Activated CD4-positive, alpha-beta memory T cell treated with anti-CD3 and anti-CD28 coated beads for 36 hours (primary cell): ENCODE measurements at regions not wholly inside any gene's neighbourhood (a gene's known extent, or its start where the extent isn't known, plus 50 kb on each side); places are given as distances from the start of the nearest gene placed in this dataset.

Source experiments
- CTCF ChIA-PET: fragments of 350-600 bp; sonication (Branson Sonifier 250); formaldehyde crosslinking; loops from one replicate; lab custom pipeline; 2021; ENCODE audit warnings: antibody characterized with exemption, inconsistent platforms; lab: Charles Lee
- POLR2A ChIA-PET: fragments of 350-600 bp; sonication (Branson Sonifier 250); formaldehyde crosslinking; loops from one replicate; lab custom pipeline; 2021; ENCODE audit warnings: antibody characterized with exemption; lab: Charles Lee
- DNase-seq: peaks from one replicate; pipeline ENCODE4 v3.0.0-alpha.2; 2020
- H3K27ac Mint-ChIP-seq: one replicate; pipeline ENCODE4 v1.8.0; 2021; ENCODE audit warnings: mixed read lengths
- H3K27me3 Mint-ChIP-seq: one replicate; pipeline ENCODE4 v1.8.0; 2021; ENCODE audit warnings: mixed read lengths
- H3K36me3 Mint-ChIP-seq: one replicate; pipeline ENCODE4 v1.8.0; 2021; ENCODE audit warnings: mixed read lengths
- H3K4me1 Mint-ChIP-seq: one replicate; pipeline ENCODE4 v1.8.0; 2021; ENCODE audit warnings: low read depth, mixed read lengths
- H3K4me3 Mint-ChIP-seq: one replicate; pipeline ENCODE4 v1.8.0; 2021; ENCODE audit warnings: mild to moderate bottlenecking, mixed read lengths
- H3K9me3 Mint-ChIP-seq: one replicate; pipeline ENCODE4 v1.8.0; 2021; ENCODE audit warnings: mixed read lengths
- intact Hi-C: fragments of 100-400 bp; cut with micrococcal nuclease; formaldehyde crosslinking; loops from one replicate; pipeline ENCODE4 v1.15.1; 2023

DNA sequence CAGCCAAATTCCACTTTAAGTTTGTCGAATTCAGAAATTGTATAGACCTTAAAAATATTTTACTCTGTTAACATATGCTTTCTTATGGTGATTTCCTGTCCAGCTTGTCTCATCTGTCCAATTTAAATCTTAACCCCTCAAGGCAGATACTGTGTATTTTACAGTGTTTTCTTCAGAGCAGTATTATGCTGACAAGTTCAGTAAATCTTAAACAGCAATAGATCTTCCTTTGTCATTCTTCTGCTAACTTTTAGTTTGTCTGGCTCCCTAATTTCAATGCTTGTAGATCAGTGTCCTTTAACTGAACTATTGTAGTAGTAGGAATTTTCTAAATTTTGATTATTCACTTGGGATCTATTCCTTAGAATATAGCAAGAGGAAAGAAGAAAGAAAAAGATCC is 52.8 kb upstream of the MEIS1 start:
- Mint-ChIP-seq H3K36me3 (no peaks in the 10 kb centered on the region), H3K9me3 (no peaks in the 10 kb centered on the region), H3K27me3 (no peaks in the 10 kb centered on the region), H3K4me3 (no peak overlapping the region), H3K4me1 (no peaks in the 10 kb centered on the region), H3K27ac (no peak overlapping the region)
- POLR2A ChIA-PET: no interaction called here
- intact Hi-C loops: no loop called here
- CTCF ChIA-PET: no interaction called here
- DNase-seq: no peak

DNA sequence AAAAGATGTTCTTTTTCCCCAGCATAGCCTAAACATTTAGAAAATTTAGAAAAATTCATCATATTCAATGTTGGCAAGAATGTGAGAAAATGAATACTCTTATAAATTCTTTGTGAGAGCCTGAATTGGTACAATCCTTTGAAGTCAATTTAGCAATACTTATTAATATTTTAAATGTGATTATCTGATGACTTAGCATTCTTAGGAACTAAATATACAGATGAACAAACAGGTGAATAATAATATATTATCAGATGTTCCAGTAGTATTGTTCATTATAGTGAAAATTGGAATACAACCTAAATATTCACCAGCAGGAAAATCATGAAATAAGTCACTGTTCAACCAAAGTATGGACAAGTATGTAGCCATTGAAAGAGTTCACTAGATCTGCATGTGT is 55.5 kb upstream of the MEIS1 start:
- ChIA-PET POLR2A (no interaction called here), CTCF (no interaction called here)
- Mint-ChIP-seq H3K27me3 (no peaks in the 10 kb centered on the region), H3K36me3 (no peaks in the 10 kb centered on the region), H3K27ac (no peak overlapping the region), H3K4me3 (no peak overlapping the region), H3K9me3 (no peaks in the 10 kb centered on the region), H3K4me1 (no peaks in the 10 kb centered on the region)
- intact Hi-C loops: no loop called here
- DNase-seq: no peak

DNA sequence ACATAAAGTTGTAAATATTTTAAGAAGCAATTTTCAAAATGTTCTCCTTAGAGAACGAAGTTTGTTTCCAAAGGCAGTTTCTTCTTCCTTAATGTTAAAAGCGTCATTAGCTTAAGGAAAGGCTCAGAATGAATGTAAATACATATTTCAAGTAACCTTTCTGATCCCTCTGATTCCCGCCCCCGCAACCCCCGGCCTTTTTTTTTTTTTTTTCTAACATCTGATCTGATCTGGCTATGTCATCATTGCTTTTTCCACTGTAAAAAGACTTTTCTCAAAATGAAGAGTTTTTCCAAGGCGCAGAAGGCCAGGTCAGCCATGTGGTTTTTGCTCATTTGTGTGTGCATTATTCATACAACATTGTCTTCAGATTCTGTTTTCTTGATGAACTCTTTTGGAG is 57.1 kb upstream of the MEIS1 start:
- intact Hi-C loops: no loop called here
- CTCF ChIA-PET: interaction anchor here (0.7 kb wide), 1 partner anchor 60 kb away, joined by 3 read pairs; no protein-coding TSS in a partner anchor
- DNase-seq: no peak

DNA sequence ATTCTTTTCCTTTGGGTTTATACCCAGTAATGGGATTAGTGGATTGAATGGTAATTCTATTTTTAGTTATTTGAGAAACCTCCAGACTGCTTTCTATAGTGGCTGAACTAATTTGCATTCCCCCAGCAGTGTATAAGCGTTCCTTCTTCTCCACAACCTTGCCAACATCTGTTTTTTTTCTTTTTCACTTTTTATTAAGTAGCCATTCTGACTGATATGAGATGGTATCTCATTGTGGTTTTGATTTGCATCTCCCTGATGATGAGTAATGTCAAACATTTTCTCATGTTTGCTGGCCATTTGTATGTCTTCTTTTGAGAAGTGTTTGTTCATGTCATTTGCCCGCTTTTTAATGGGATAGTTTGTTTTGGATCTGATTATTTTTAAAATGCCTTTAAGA is 64.1 kb upstream of the MEIS1 start:
- CTCF ChIA-PET: no interaction called here
- Mint-ChIP-seq H3K4me3 (no peak overlapping the region), H3K27ac (no peak overlapping the region), H3K9me3 (no peaks in the 10 kb centered on the region), H3K36me3 (no peaks in the 10 kb centered on the region), H3K27me3 (no peaks in the 10 kb centered on the region), H3K4me1 (no peaks in the 10 kb centered on the region)
- POLR2A ChIA-PET: no interaction called here
- intact Hi-C loops: no loop called here
- no peak for DNase-seq

More for the DNA sequence above, 57.1 kb upstream of the MEIS1 start:
- no peak overlapping the region for H3K4me3 Mint-ChIP-seq
- H3K36me3 Mint-ChIP-seq: no peaks in the 10 kb centered on the region
- H3K27me3 Mint-ChIP-seq: no peaks in the 10 kb centered on the region
- H3K9me3 Mint-ChIP-seq: no peaks in the 10 kb centered on the region
- H3K4me1 Mint-ChIP-seq: no peaks in the 10 kb centered on the region
- POLR2A ChIA-PET: no interaction called here
- no peak overlapping the region for H3K27ac Mint-ChIP-seq

DNA sequence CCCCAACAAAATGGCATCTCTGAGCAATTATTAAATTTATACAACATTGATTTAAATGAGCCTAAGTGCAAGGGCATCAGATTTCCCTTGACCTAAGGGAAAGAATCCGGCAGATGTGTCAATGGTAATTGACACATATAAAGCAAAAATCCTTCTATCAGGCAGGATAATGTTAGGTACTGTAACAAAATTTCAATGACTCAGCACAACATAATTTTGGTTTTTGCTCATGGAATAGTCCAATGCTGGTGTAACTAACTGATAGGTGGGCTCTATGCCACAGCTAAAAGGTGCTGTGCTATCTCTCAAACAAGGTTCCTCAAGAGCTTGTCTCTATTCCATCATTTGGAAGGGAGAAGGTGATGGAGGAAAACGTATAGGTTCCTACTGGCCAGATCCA is 68.3 kb upstream of the MEIS1 start:
- intact Hi-C loops: no loop called here
- POLR2A ChIA-PET: no interaction called here
- CTCF ChIA-PET: no interaction called here
- no peak overlapping the region for H3K4me3 Mint-ChIP-seq
- H3K36me3 Mint-ChIP-seq: no peaks in the 10 kb centered on the region
- no peaks in the 10 kb centered on the region for H3K4me1 Mint-ChIP-seq
- H3K27ac Mint-ChIP-seq: no peak overlapping the region
- H3K27me3 Mint-ChIP-seq: no peaks in the 10 kb centered on the region
- DNase-seq: no peak
- H3K9me3 Mint-ChIP-seq: no peaks in the 10 kb centered on the region

DNA sequence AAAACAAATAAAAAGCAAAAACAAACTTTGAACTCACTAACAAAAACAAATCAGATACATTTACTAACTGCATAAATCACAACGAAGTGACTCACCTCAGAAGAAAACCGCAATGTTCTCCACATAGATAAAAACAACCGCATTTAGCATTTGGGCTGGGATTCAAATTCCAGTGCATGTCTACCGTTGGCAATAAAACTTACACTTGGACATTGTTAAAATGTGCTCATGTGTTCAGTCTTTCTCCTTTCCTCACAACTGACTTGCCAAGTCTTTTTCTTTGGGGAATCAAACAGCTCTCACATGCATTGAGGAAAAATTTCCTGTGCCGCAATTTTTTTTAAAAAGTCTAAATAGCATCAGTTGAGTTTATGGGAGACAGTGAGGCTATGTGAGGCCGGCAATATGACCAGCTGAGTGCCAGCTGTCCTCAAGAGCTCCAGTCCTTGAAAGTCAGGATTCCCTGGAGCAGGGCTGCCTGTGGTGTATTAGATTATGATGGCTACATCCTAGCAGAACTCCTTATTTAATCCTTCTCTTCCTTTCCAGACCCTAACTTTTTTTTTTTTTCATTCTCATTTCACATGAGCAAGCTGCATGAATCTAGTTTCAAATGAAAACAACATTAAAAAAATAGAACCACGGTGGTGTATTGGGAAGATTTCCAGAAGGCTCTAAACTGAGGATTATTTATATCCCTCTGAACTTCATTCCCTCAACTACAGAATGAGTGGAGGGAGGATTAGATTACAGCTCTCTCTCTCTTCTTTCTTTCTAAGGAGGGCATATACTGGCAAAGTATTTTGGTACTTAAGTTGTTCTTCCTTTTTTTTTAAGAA is 70.2 kb upstream of the MEIS1 start:
- POLR2A ChIA-PET: no interaction called here
- Mint-ChIP-seq H3K4me1 (no peaks in the 10 kb centered on the region), H3K36me3 (no peaks in the 10 kb centered on the region), H3K9me3 (no peaks in the 10 kb centered on the region), H3K27ac (no peak overlapping the region), H3K27me3 (no peaks in the 10 kb centered on the region), H3K4me3 (no peak overlapping the region)
- intact Hi-C loops: no loop called here
- DNase-seq: no peak
- CTCF ChIA-PET: no interaction called here

DNA sequence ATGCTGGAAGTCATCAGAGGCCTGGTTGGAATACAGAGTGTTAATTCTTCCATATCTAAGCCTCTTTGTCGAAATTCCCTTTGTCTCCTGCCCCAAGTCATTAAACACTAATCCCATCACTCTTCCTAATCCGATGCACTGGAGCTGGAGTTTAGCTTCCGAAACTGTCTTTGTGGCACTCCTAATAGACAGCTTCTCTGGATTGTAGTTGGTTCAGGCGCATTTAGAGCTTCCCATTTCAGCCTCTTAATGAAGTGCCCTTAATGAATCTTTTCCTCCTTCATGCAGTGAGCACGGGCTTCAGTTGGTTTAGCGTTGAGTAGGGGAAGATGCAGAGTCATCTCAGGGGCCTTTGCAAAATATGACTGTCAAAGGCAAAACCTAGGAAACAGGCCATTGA is 72.2 kb upstream of the MEIS1 start:
- Mint-ChIP-seq H3K4me3 (no peak overlapping the region), H3K36me3 (no peaks in the 10 kb centered on the region), H3K4me1 (no peaks in the 10 kb centered on the region), H3K9me3 (no peaks in the 10 kb centered on the region), H3K27ac (no peak overlapping the region), H3K27me3 (no peaks in the 10 kb centered on the region)
- POLR2A ChIA-PET: no interaction called here
- intact Hi-C loops: no loop called here
- DNase-seq: no peak
- CTCF ChIA-PET: no interaction called here

DNA sequence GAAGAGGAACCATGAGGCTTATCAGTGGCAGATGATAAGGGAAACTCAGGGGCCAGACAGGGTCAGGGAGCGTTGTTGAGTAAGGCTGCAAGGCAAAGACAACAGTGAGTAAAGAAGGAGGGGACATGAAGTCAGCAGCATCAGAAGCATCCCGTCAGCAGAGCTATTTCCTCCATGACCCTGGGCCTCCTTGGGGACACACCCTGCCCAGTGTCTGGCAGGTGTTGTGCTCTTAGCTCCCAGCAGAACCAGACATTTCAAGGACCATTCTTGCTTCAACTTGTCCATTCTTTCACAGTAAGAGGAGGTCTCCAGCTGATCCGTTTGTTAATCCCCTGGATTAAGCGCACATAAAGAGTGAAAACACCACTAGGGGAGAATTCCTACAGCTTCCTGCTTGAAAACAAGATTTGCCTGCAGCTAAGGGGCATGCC is 88.7 kb upstream of the MEIS1 start:
- ChIA-PET CTCF (no interaction called here), POLR2A (no interaction called here)
- no peak overlapping the region for H3K4me3 Mint-ChIP-seq
- H3K9me3 Mint-ChIP-seq: peaks cover 14% of the 10 kb centered on the region
- no peaks in the 10 kb centered on the region for H3K36me3 Mint-ChIP-seq
- no peak for DNase-seq
- no peak overlapping the region for H3K27ac Mint-ChIP-seq
- H3K27me3 Mint-ChIP-seq: no peaks in the 10 kb centered on the region
- intact Hi-C loops: no loop called here
- no peaks in the 10 kb centered on the region for H3K4me1 Mint-ChIP-seq

DNA sequence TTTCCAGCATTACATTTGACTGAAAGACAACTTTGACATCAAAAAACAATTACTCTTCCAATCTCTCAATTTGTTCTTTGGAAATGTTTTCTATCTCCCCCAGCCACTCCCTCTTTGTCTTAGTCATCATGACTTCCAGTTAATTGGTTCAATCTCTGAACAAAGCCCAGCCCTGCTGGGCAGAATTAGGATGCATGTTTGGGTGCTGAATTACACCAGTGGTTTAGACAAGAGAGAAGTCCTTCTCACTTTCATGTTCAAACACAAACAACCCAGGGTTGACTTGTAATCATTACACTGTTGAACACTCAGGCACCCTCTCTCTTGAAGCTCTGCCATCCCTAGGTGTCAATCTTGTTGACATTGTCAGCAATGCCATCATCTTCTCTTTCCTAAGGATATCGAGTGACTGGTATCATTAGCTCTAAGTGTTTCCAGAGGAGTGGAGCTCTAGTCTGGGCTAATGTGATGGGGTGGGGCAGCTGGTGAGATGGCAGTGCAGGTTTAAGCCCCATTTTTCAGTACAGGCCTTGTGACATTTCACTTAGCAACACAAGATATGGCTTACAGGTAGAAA is 90.8 kb upstream of the MEIS1 start:
- no peaks in the 10 kb centered on the region for H3K4me1 Mint-ChIP-seq
- ChIA-PET POLR2A (no interaction called here), CTCF (no interaction called here)
- intact Hi-C loops: no loop called here
- H3K27me3 Mint-ChIP-seq: no peaks in the 10 kb centered on the region
- no peaks in the 10 kb centered on the region for H3K36me3 Mint-ChIP-seq
- H3K4me3 Mint-ChIP-seq: no peak overlapping the region
- H3K27ac Mint-ChIP-seq: no peak overlapping the region
- peaks cover 12% of the 10 kb centered on the region for H3K9me3 Mint-ChIP-seq
- no peak for DNase-seq

DNA sequence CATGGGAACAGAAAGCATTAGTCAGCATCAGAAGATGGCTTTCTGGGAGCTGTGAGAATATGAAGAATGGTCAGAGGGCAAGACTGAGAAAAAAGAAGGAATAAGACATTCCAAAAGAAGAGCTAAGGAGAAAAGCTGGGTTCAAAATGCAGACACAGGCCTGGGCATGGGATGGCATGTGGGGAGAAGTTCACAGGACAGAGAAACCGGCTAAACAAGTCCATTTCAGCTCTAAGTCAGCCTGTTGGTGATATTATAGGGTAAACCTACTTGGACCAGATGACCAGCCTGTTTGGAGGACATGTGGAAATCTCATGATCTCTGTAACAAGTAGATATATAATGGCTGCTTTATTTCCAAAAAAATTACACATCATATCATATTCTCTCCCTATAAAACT is 91.7 kb upstream of the MEIS1 start:
- H3K27me3 Mint-ChIP-seq: no peaks in the 10 kb centered on the region
- CTCF ChIA-PET: no interaction called here
- H3K36me3 Mint-ChIP-seq: no peaks in the 10 kb centered on the region
- H3K4me3 Mint-ChIP-seq: no peak overlapping the region
- POLR2A ChIA-PET: no interaction called here
- peaks cover 12% of the 10 kb centered on the region for H3K9me3 Mint-ChIP-seq
- intact Hi-C loops: no loop called here
- DNase-seq: no peak
- H3K4me1 Mint-ChIP-seq: no peaks in the 10 kb centered on the region
- H3K27ac Mint-ChIP-seq: no peak overlapping the region

DNA sequence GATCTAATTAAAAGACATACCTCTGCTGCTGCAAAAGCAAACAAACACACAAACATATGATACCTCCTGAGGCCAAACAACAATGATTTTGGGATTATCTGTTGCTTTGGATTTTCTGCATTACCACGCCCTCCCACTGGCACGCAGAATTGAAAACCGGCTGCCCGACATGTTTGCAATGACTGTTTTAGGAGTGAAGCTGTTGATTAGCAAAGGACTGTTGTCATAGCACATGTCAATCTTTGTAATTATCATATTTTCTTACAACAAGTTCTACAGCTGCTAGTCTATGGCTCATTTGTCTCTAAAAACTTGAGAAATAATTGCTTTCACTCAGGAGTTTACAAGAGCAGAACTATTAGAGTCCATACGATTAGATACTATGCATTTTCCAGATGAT is 94.4 kb upstream of the MEIS1 start:
- Mint-ChIP-seq H3K4me1 (no peaks in the 10 kb centered on the region), H3K27me3 (no peaks in the 10 kb centered on the region), H3K9me3 (peaks cover 12% of the 10 kb centered on the region), H3K36me3 (no peaks in the 10 kb centered on the region), H3K4me3 (no peak overlapping the region), H3K27ac (no peak overlapping the region)
- no peak for DNase-seq
- intact Hi-C loops: no loop called here
- ChIA-PET POLR2A (no interaction called here), CTCF (no interaction called here)

DNA sequence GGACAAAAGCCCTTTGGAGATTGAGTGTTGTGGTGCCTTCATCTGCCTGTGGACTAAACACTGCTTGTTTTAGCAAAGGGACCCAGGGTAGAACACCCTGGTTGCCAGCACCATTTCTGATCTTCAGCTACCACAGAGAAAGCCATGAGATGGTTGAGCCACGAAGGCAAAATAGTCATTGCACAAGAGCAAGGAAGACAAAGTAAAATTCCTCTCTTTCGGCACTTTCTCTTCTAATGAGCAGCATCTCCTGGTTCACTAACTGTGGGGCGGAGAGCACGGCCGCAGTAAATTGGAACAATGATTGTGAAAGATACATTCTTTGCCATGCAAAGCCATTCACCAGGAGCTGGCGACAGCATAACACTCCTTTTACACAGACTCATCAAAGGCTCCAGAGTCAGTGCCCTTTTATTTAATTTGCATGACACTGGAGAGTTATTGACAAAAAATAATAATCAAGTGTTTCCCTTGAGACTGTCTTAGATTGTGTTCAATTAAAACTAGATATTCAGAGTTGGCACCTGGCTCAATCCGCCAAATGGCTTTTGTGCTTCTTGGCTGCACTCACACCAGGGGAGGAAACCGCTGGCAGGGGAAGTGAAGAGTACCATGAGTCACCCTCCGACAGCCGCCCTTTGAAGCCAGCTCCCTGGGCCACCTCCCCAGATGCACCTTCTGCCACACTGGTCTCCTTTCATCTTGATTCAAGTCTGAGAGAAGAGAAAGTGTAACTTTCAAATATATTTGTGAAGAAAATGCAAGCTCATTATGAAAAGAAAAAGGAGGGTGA is 100.5 kb upstream of the MEIS1 start:
- Mint-ChIP-seq H3K9me3 (no peaks in the 10 kb centered on the region), H3K27ac (no peak overlapping the region), H3K27me3 (no peaks in the 10 kb centered on the region), H3K36me3 (no peaks in the 10 kb centered on the region), H3K4me3 (no peak overlapping the region), H3K4me1 (no peaks in the 10 kb centered on the region)
- no peak for DNase-seq
- POLR2A ChIA-PET: no interaction called here
- intact Hi-C loops: no loop called here
- CTCF ChIA-PET: no interaction called here
